OCI-LY1 (cell line): ENCODE measurements at regions not wholly inside any gene's neighbourhood (a gene's known extent, or its start where the extent isn't known, plus 50 kb on each side); places are given as distances from the start of the nearest gene placed in this dataset.
"Not testable (repeated sequence)": the region's sequence is repeated elsewhere in the genome, so short reads cannot be mapped to it uniquely, and the experiment has no call there.

ENCODE experiments used
- H2AFZ ChIP-seq: fragments of 200-600 bp; sonication (generic), shearing (Covaris generic); 2 replicates; pipeline ENCODE4 v1.6.0; 2014; ENCODE audit warnings: antibody characterized with exemption, mild to moderate bottlenecking, low read length
- H3F3A ChIP-seq: fragments of 200-600 bp; sonication (generic), shearing (Covaris generic); 2 replicates; pipeline ENCODE4 v1.6.0; 2014; ENCODE audit warnings: mild to moderate bottlenecking, antibody characterized with exemption, low read length, moderate library complexity; ENCODE audit not compliant: insufficient read depth
- H3K27ac ChIP-seq: fragments of 200-600 bp; sonication (generic); 2 replicates; pipeline ENCODE4 v1.5.1; 2014; ENCODE audit warnings: low read length, mixed run types, mild to moderate bottlenecking, low read depth; ENCODE audit not compliant: poor library complexity, severe bottlenecking
- H3K27me3 ChIP-seq: fragments of 200-600 bp; sonication (generic); 2 replicates; pipeline ENCODE4 v1.6.0; 2014; ENCODE audit warnings: antibody characterized with exemption, mild to moderate bottlenecking, low read length, moderate library complexity; ENCODE audit not compliant: insufficient read depth
- H3K36me3 ChIP-seq: fragments of 200-600 bp; sonication (generic); 2 replicates; pipeline ENCODE4 v1.6.1; 2014; ENCODE audit warnings: mild to moderate bottlenecking, antibody characterized with exemption, low read length, moderate library complexity, mixed read lengths; ENCODE audit not compliant: insufficient read depth
- H3K4me1 ChIP-seq: fragments of 200-600 bp; sonication (generic); 2 replicates; pipeline ENCODE4 v1.5.1; 2014; ENCODE audit warnings: mild to moderate bottlenecking, low read length, moderate library complexity; ENCODE audit not compliant: insufficient read depth, severe bottlenecking
- H3K4me2 ChIP-seq: fragments of 200-600 bp; sonication (generic), shearing (Covaris generic); 2 replicates; pipeline ENCODE4 v1.6.1; 2014; ENCODE audit warnings: low read length
- H3K4me3 ChIP-seq: fragments of 200-600 bp; sonication (generic); 2 replicates; pipeline ENCODE4 v1.5.1; 2014; ENCODE audit warnings: low read length, low read depth, mild to moderate bottlenecking, mixed read lengths; ENCODE audit not compliant: poor library complexity, severe bottlenecking
- H3K79me2 ChIP-seq: fragments of 200-600 bp; shearing (Covaris generic); 2 replicates; pipeline ENCODE4 v1.6.1; 2016; ENCODE audit warnings: mixed run types, low read length, mixed read lengths; ENCODE audit not compliant: insufficient read depth
- H3K9ac ChIP-seq: fragments of 200-600 bp; sonication (generic), shearing (Covaris generic); 2 replicates; pipeline ENCODE4 v1.6.1; 2014; ENCODE audit warnings: mild to moderate bottlenecking, low read length, mixed read lengths
- H3K9me2 ChIP-seq: fragments of 200-600 bp; sonication (generic), shearing (Covaris generic); 2 replicates; pipeline ENCODE4 v1.6.1; 2014; ENCODE audit warnings: low read depth, mild to moderate bottlenecking, low read length, mixed read lengths
- H3K9me3 ChIP-seq: fragments of 200-600 bp; shearing (Covaris generic); 2 replicates; pipeline ENCODE4 v1.6.1; 2014; ENCODE audit warnings: low read length, mixed read lengths
- H4K20me1 ChIP-seq: fragments of 200-600 bp; sonication (generic), shearing (Covaris generic); 2 replicates; pipeline ENCODE4 v1.6.0; 2016; ENCODE audit warnings: mild to moderate bottlenecking, low read length; ENCODE audit not compliant: insufficient read depth
- EZH2 ChIP-seq: fragments of 200-600 bp; sonication (generic), shearing (Covaris generic); IDR thresholded peaks from 2 replicates; pipeline ENCODE4 v1.8.0; 2017; ENCODE audit warnings: borderline replicate concordance, mixed run types, mild to moderate bottlenecking, antibody characterized with exemption, low read length, moderate library complexity, mixed read lengths
- TF ChIP-seq, protein P1 (sequence below): fragments of 200-600 bp; sonication (generic), shearing (Covaris generic); IDR thresholded peaks from 2 replicates; pipeline ENCODE4 v1.5.1; 2017; ENCODE audit warnings: mild to moderate bottlenecking, antibody characterized with exemption, low read length, moderate library complexity, mixed read lengths

DNA sequence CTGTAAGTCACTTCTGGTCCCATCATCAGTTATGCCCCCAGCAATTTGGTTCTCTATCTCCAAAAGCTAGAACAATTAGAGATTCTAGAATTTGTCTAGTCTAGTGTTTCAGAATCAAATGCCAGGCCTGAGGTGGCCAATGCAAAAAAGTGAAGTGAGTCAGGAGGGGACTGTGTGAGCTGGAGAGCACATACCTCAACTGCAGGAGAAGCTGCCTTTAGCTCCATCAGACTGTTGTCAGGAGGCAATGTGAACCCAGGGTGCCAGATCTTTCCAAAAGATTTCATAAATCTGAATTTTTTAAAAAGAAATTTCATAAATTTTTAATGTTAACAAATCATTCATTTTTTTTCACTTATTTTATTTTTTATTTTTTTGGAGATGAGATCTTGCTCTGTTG is 80.7 kb upstream of the EOMES start:
- Histone ChIP-seq H2AFZ (no peak overlapping the region), H3K79me2 (no peaks in the 10 kb centered on the region), H3K4me1 (no peaks in the 10 kb centered on the region), H3K36me3 (no peaks in the 10 kb centered on the region), H3F3A (no peaks in the 10 kb centered on the region), H4K20me1 (no peaks in the 10 kb centered on the region), H3K27me3 (no peaks in the 10 kb centered on the region), H3K4me3 (no peak overlapping the region), H3K9me3 (no peaks in the 10 kb centered on the region), H3K9me2 (no peaks in the 10 kb centered on the region), H3K27ac (no peak overlapping the region), H3K4me2 (no peak overlapping the region), H3K9ac (no peak overlapping the region)
- TF ChIP-seq, protein P1, sequence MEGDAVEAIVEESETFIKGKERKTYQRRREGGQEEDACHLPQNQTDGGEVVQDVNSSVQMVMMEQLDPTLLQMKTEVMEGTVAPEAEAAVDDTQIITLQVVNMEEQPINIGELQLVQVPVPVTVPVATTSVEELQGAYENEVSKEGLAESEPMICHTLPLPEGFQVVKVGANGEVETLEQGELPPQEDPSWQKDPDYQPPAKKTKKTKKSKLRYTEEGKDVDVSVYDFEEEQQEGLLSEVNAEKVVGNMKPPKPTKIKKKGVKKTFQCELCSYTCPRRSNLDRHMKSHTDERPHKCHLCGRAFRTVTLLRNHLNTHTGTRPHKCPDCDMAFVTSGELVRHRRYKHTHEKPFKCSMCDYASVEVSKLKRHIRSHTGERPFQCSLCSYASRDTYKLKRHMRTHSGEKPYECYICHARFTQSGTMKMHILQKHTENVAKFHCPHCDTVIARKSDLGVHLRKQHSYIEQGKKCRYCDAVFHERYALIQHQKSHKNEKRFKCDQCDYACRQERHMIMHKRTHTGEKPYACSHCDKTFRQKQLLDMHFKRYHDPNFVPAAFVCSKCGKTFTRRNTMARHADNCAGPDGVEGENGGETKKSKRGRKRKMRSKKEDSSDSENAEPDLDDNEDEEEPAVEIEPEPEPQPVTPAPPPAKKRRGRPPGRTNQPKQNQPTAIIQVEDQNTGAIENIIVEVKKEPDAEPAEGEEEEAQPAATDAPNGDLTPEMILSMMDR: no peak
- no peak for TF ChIP-seq EZH2

DNA sequence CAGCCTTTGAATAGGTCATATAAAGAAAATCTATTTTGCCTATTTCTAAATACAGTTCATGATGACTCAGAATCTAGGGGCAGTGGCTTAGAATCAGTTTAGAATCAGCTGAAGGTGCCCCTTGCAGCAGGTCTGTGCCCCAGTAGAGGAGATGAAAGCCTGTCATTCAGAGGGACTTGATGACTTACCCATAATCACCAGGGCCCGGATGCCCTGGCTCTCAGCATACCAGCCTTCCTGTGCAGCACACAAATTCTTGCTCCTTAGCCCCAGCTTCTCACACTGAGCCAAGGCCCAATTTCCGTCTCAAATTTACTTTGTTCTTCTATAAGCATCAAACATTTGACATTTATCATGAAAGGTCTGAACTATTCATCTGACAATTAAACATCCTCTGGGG is 83.2 kb upstream of the EOMES start:
- Histone ChIP-seq H3K4me1 (no peaks in the 10 kb centered on the region), H3F3A (no peaks in the 10 kb centered on the region)

DNA sequence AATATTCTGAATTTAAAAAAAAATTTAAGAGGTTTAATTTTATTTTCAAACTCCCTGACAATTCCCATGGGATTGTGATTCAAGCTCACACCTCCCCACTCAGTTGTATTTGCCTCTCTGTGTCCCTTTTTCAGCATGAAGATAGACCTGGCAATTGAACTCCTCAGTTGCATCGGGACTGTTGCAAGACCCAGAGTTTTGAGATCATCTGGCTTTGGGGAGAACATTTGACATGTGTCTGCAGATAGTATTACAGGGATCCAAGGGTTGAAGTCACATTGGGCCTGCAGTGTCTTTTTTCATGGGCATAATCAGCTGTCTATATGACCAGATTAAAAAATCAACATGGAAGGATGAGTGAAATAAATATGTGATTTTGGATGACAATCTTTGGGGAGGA is 91.1 kb upstream of the EOMES start:
- TF ChIP-seq, protein P1: no peak
- TF ChIP-seq EZH2: no peak
- H3K4me3 ChIP-seq: no peak overlapping the region

More for the DNA sequence above, 83.2 kb upstream of the EOMES start:
- no peaks in the 10 kb centered on the region for H3K9me2 ChIP-seq
- no peaks in the 10 kb centered on the region for H3K79me2 ChIP-seq
- H3K27me3 ChIP-seq: no peaks in the 10 kb centered on the region
- no peak overlapping the region for H3K27ac ChIP-seq
- no peak overlapping the region for H3K4me2 ChIP-seq
- no peaks in the 10 kb centered on the region for H3K36me3 ChIP-seq
- TF ChIP-seq, protein P1: no peak
- TF ChIP-seq EZH2: no peak
- no peak overlapping the region for H3K9ac ChIP-seq
- no peak overlapping the region for H2AFZ ChIP-seq
- no peaks in the 10 kb centered on the region for H4K20me1 ChIP-seq
- no peaks in the 10 kb centered on the region for H3K9me3 ChIP-seq
- no peak overlapping the region for H3K4me3 ChIP-seq

DNA sequence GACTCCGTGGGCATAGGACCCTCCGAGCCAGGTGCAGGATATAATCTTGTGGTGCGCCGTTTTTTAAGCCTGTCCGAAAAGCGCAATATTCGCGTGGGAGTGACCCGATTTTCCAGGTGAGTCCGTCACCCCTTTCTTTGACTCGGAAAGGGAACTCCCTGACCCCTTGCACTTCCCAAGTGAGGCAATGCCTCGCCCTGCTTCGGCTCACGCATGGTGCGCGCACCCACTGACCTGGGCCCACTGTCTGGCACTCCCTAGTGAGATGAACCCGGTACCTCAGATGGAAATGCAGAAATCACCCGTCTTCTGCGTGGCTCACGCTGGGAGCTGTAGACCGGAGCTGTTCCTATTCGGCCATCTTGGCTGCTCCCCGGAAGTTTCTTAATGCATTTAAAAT is 99.5 kb upstream of the EOMES start:
- H3K79me2 ChIP-seq, H3K9ac ChIP-seq, H3K4me2 ChIP-seq, H3K9me3 ChIP-seq, H3K27me3 ChIP-seq, H3K27ac ChIP-seq, H3K4me3 ChIP-seq, H4K20me1 ChIP-seq, H2AFZ ChIP-seq, H3K9me2 ChIP-seq, H3F3A ChIP-seq, H3K4me1 ChIP-seq, H3K36me3 ChIP-seq: not testable (repeated sequence)

More for the DNA sequence above, 91.1 kb upstream of the EOMES start:
- Histone ChIP-seq H4K20me1 (no peaks in the 10 kb centered on the region), H3K4me2 (no peak overlapping the region), H3K27ac (no peak overlapping the region), H3K9me2 (no peaks in the 10 kb centered on the region), H3K9ac (no peak overlapping the region), H3K27me3 (no peaks in the 10 kb centered on the region; the same call in 1 of the 2 replicates), H3K4me1 (no peaks in the 10 kb centered on the region), H3F3A (no peaks in the 10 kb centered on the region), H3K36me3 (no peaks in the 10 kb centered on the region), H3K79me2 (no peaks in the 10 kb centered on the region), H2AFZ (no peak overlapping the region), H3K9me3 (no peaks in the 10 kb centered on the region)
